Sigmoid colon (tissue), 4 donors: ENCODE measurements at regions not wholly inside any gene's neighbourhood (a gene's known extent, or its start where the extent isn't known, plus 50 kb on each side); places are given as distances from the start of the nearest gene placed in this dataset.

Experiments used
- CTCF ChIP-seq, 4 experiments: fragments of 450-650 bp in 3 of 4; fragments of 200-600 bp in 1 of 4; IDR thresholded peaks; one replicate each; pipeline ENCODE4 v1.5.1; 2016 to 2019; ENCODE audit warnings: antibody characterized with exemption in 4 of 4, mild to moderate bottlenecking in 3 of 4, moderate library complexity in 2 of 4
- EP300 ChIP-seq, 4 donors: sonication (generic); formaldehyde crosslinking; IDR thresholded peaks; one replicate each; pipeline ENCODE4 v1.6.1; 2017; ENCODE audit warnings: antibody characterized with exemption in 4 of 4
- POLR2A ChIP-seq, 2 donors: fragments of 450-650 bp; IDR thresholded peaks; one replicate each; pipeline ENCODE4 v1.6.1; 2016; ENCODE audit warnings: antibody characterized with exemption in 2 of 2, mild to moderate bottlenecking in 2 of 2, moderate library complexity in 2 of 2
- POLR2AphosphoS5 ChIP-seq, 4 donors: sonication (generic); formaldehyde crosslinking; IDR thresholded peaks; one replicate each; pipeline ENCODE4 v1.6.1; 2017; ENCODE audit warnings: antibody characterized with exemption in 4 of 4

- no peak for TF ChIP-seq CTCF (IDR thresholded peaks at IDR 0.05)
- no peak for TF ChIP-seq EP300 (IDR thresholded peaks at IDR 0.05)
- no peak for TF ChIP-seq POLR2AphosphoS5 (IDR thresholded peaks at IDR 0.05)
- TF ChIP-seq POLR2A (IDR thresholded peaks at IDR 0.05), result no peak
Observed at GRCh38 chr2:89780318-89780717, 1088.8 kb downstream of the RPIA start.
